Upper lobe of left lung (tissue), 6 donors: ENCODE measurements at regions not wholly inside any gene's neighbourhood (a gene's known extent, or its start where the extent isn't known, plus 50 kb on each side); places are given as distances from the start of the nearest gene placed in this dataset.

Experiments used
- ATAC-seq, 2 donors: fragments of 200-7000 bp; cut with Tn5 transposase; one replicate each; pipeline ENCODE4 v1.9.1; 2022; ENCODE audit warnings: mild to moderate bottlenecking in 2 of 2, moderate library complexity in 2 of 2; ENCODE audit not compliant: low FRiP score in 2 of 2
- DNase-seq, 2 donors: peaks; one replicate each; pipeline ENCODE4 v3.0.0-alpha.2; 2019 to 2020
- H3K27ac ChIP-seq, 4 donors: fragments of 200-600 bp; sonication (generic); one replicate each; pipeline ENCODE4 v1.5.1; 2016 to 2019
- H3K27me3 ChIP-seq, 4 donors: fragments of 200-600 bp; sonication (generic); one replicate each; pipeline ENCODE4 v1.5.1; 2017 to 2019
- H3K36me3 ChIP-seq, 4 donors: fragments of 200-600 bp; sonication (generic); one replicate each; pipeline ENCODE4 v1.5.1; 2016 to 2019
- H3K4me1 ChIP-seq, 4 donors: fragments of 200-600 bp; sonication (generic); one replicate each; pipeline ENCODE4 v1.5.1; 2018 to 2019
- H3K4me3 ChIP-seq, 4 donors: fragments of 200-600 bp; sonication (generic); one replicate each; pipeline ENCODE4 v1.5.1; 2017 to 2019; ENCODE audit warnings: mild to moderate bottlenecking in 2 of 4, moderate library complexity in 1 of 4
- H3K9me3 ChIP-seq, 4 donors: fragments of 200-600 bp; sonication (generic); one replicate each; pipeline ENCODE4 v1.5.1; 2018 to 2019
- EP300 ChIP-seq, 4 donors: sonication (generic); formaldehyde crosslinking; IDR thresholded peaks; one replicate each; pipeline ENCODE4 v1.5.1; 2017; ENCODE audit warnings: antibody characterized with exemption in 4 of 4, control low read depth in 2 of 4
- POLR2A ChIP-seq, 4 donors: fragments of 450-650 bp; IDR thresholded peaks; one replicate each; pipeline ENCODE4 v1.5.1; 2016 to 2017; ENCODE audit warnings: antibody characterized with exemption in 4 of 4, mild to moderate bottlenecking in 2 of 4
- POLR2AphosphoS5 ChIP-seq, 2 donors: sonication (generic); formaldehyde crosslinking; IDR thresholded peaks; one replicate each; pipeline ENCODE4 v1.5.1; 2017; ENCODE audit warnings: antibody characterized with exemption in 2 of 2
- WGBS, 2 donors: methylation state at CpG; one replicate each; pipeline ENCODE4 v1.1.5; 2017 to 2018; 5-methylcytosine and 5-hydroxymethylcytosine counted together
- TF ChIP-seq, protein P1 (sequence below), 6 experiments: fragments of 450-650 bp in 4 of 6; fragments of 200-600 bp in 2 of 6; sonication (generic) in 2 of 6; IDR thresholded peaks; one replicate each; pipeline ENCODE4 v1.5.1; 2016 to 2019; ENCODE audit warnings: antibody characterized with exemption in 6 of 6
- donor health status: DM: no; HTN: no; CAD: no; lungs with moderate emphysema.
- donor health status: DM: no; HTN: yes; CAD: no; lungs with severe emphysema.

DNA sequence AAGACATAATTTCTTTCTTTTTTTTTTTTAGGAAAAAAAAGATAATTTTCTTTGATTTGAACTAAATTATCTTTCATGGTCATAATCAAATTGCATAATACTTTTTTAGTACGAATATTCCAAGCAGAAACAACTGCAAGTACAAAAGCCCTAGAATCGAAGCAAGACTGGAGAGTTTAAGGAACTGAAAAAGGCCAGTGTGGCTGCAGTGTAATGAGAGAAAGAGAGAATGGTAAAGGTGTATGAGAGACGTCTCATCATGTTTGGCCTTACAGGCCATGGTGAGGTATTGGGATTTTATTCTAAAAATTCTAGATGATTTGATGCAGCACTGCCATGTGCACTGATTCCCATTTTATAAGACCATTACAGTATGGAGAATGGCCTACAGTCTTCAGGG lies 180.9 kb downstream of the SUCNR1 start:
- Histone ChIP-seq H3K27me3 (no peaks in the 10 kb centered on the region), H3K4me1 (no peaks in the 10 kb centered on the region), H3K27ac (no peak overlapping the region), H3K36me3 (no peaks in the 10 kb centered on the region), H3K4me3 (no peak overlapping the region), H3K9me3 (no peaks in the 10 kb centered on the region)
- TF ChIP-seq EP300 (IDR thresholded peaks at IDR 0.05) = no peak
- DNase-seq (no peak), ATAC-seq (no peak)
- 83 to 90% methylated on average over 3 of the region's 3 CpGs for WGBS, 2 donors

DNA sequence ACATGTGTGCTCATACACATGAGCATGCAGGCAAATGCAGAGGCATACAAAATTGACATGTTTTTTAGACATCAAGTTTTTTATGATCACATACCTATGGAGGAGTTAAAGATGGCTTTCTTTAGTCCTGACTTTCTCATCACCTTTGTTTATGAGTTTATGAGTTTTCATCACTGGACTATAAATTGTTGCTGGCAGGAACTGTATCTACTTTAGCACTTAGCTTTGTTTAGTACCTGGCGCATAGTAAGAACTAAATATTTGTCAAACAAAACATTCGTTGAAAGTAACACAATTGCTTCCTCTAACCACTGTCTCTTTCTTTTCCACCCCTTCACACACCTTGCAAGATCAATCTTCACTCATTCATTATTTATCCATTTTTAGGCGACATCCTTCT lies 182.6 kb downstream of the SUCNR1 start:
- Histone ChIP-seq H3K4me1 (peaks cover 0 to 2% (median 0%) of the 10 kb centered on the region in 4 donors), H3K36me3 (no peaks in the 10 kb centered on the region), H3K27me3 (no peaks in the 10 kb centered on the region), H3K27ac (no peak overlapping the region), H3K4me3 (no peak overlapping the region), H3K9me3 (no peaks in the 10 kb centered on the region)
- ATAC-seq = no peak
- TF ChIP-seq, protein P1, sequence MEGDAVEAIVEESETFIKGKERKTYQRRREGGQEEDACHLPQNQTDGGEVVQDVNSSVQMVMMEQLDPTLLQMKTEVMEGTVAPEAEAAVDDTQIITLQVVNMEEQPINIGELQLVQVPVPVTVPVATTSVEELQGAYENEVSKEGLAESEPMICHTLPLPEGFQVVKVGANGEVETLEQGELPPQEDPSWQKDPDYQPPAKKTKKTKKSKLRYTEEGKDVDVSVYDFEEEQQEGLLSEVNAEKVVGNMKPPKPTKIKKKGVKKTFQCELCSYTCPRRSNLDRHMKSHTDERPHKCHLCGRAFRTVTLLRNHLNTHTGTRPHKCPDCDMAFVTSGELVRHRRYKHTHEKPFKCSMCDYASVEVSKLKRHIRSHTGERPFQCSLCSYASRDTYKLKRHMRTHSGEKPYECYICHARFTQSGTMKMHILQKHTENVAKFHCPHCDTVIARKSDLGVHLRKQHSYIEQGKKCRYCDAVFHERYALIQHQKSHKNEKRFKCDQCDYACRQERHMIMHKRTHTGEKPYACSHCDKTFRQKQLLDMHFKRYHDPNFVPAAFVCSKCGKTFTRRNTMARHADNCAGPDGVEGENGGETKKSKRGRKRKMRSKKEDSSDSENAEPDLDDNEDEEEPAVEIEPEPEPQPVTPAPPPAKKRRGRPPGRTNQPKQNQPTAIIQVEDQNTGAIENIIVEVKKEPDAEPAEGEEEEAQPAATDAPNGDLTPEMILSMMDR (IDR thresholded peaks at IDR 0.05) = no peak
- no peak for TF ChIP-seq EP300 (IDR thresholded peaks at IDR 0.05)
- TF ChIP-seq POLR2AphosphoS5 (IDR thresholded peaks at IDR 0.05) = no peak
- no peak for TF ChIP-seq POLR2A (IDR thresholded peaks at IDR 0.05)
- DNase-seq = no peak
- WGBS, 2 donors = 59 to 65% methylated on average over 3 of the region's 3 CpGs

DNA sequence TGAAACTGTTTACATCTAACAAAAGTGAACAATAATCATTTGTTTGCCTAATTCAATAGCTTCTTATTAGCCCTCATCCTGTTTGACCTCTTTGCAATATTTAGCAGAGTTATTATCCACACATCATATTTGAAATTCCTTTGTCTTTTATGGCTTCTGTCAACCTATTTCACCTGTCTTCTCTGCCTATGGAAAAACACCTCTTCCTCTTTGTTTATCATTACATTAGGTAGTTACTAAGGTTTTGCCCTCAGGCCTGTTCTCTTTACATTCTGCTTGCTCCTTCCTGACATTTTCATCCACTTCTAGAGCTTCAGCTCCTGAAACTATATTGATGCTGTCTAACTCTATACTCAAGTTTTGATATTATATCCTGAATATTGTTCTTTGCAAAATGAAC lies 183.0 kb downstream of the SUCNR1 start:
- Histone ChIP-seq H3K4me3 (no peak overlapping the region), H3K27ac (no peak overlapping the region), H3K27me3 (no peaks in the 10 kb centered on the region), H3K4me1 (peaks cover 0 to 4% (median 0%) of the 10 kb centered on the region in 4 donors), H3K9me3 (no peaks in the 10 kb centered on the region), H3K36me3 (no peaks in the 10 kb centered on the region)
- no peak for TF ChIP-seq POLR2A (IDR thresholded peaks at IDR 0.05)
- no peak for TF ChIP-seq POLR2AphosphoS5 (IDR thresholded peaks at IDR 0.05)
- TF ChIP-seq, protein P1 (IDR thresholded peaks at IDR 0.05) = no peak
- ATAC-seq = no peak
- DNase-seq = no peak

GRCh38 chr3:152056987-152057386 lies 183.5 kb downstream of the SUCNR1 start:
- DNase-seq = no peak
- Histone ChIP-seq H3K36me3 (no peaks in the 10 kb centered on the region), H3K27me3 (no peaks in the 10 kb centered on the region), H3K4me1 (peaks cover 0 to 4% (median 0%) of the 10 kb centered on the region in 4 donors), H3K4me3 (no peak overlapping the region), H3K27ac (no peak overlapping the region), H3K9me3 (no peaks in the 10 kb centered on the region)
- WGBS, 2 donors = 76 to 81% methylated on average over 3 of the region's 3 CpGs
- no peak for TF ChIP-seq EP300 (IDR thresholded peaks at IDR 0.05)
- no peak for ATAC-seq

DNA sequence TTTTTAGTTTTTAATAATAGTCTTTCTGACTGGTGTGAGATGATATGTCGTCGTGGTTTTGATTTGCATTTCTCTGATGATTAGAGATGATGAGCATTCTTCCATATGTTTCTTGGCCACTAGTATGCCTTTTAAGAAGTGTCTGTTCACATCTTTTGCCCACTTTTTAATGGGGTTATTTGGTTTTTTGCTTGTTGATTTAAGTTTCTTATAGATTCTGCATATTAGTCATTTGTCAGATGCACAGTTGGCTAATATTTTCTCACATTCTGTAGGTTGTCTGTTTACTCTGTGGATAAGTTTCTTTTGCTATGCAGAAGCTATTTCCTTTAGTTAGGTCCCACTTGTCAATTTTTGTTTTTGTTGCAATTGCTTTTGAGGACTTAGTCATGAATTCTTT lies 185.4 kb downstream of the SUCNR1 start:
- no peaks in the 10 kb centered on the region for H3K9me3 ChIP-seq
- H3K4me1 ChIP-seq = peaks cover 0 to 4% (median 0%) of the 10 kb centered on the region in 4 donors
- no peak overlapping the region for H3K4me3 ChIP-seq
- ATAC-seq (no peak), DNase-seq (no peak)
- TF ChIP-seq POLR2AphosphoS5 (IDR thresholded peaks at IDR 0.05) = no peak
- TF ChIP-seq, protein P1 (IDR thresholded peaks at IDR 0.05) = no peak
- no peak for TF ChIP-seq POLR2A (IDR thresholded peaks at IDR 0.05)
- no peak for TF ChIP-seq EP300 (IDR thresholded peaks at IDR 0.05)
- WGBS, 2 donors = 88 to 94% methylated on average over 2 of the region's 2 CpGs
- H3K27me3 ChIP-seq = no peaks in the 10 kb centered on the region
- H3K27ac ChIP-seq = no peak overlapping the region
- no peaks in the 10 kb centered on the region for H3K36me3 ChIP-seq

GRCh38 chr3:152060701-152061100 lies 187.3 kb downstream of the SUCNR1 start:
- H3K27me3 ChIP-seq = no peaks in the 10 kb centered on the region
- TF ChIP-seq POLR2A (IDR thresholded peaks at IDR 0.05) = no peak
- TF ChIP-seq, protein P1 (IDR thresholded peaks at IDR 0.05) = no peak
- TF ChIP-seq EP300 (IDR thresholded peaks at IDR 0.05) = no peak
- TF ChIP-seq POLR2AphosphoS5 (IDR thresholded peaks at IDR 0.05) = no peak
- no peak overlapping the region for H3K4me3 ChIP-seq
- H3K4me1 ChIP-seq = peaks cover 0 to 4% (median 0%) of the 10 kb centered on the region in 4 donors
- 41 to 57% methylated on average over 1 of the region's 1 CpG for WGBS, 2 donors
- peak overlapping the region in 1 of 4 donors; percentile 3 for H3K27ac ChIP-seq
- no peaks in the 10 kb centered on the region for H3K9me3 ChIP-seq
- ATAC-seq (no peak), DNase-seq (no peak)
- no peaks in the 10 kb centered on the region for H3K36me3 ChIP-seq
